ENCODE measurements at regions not wholly inside any gene's neighbourhood (a gene's known extent, or its start where the extent isn't known, plus 50 kb on each side); places are given as distances from the start of the nearest gene placed in this dataset.

- no peak overlapping the region for H4K91ac ChIP-seq (ENCODE audit: insufficient read depth, low read depth, low read length)
- no peak overlapping the region for H2BK5ac ChIP-seq (ENCODE audit: low read depth, low read length, poor library complexity, severe bottlenecking)
- H3K9me1 ChIP-seq (ENCODE audit: insufficient read depth, low read length) = no peaks in the 10 kb centered on the region
- no peak overlapping the region for H3K56ac ChIP-seq (ENCODE audit: extremely low read depth, insufficient read depth, low read length)
- H2BK120ac ChIP-seq (ENCODE audit: low read depth, low read length) = no peak overlapping the region
- no peak overlapping the region for H3K9ac ChIP-seq (ENCODE audit: low read depth, low read length)
- 30% methylated on average over 2 of the region's 14 CpGs; no CpG with 5 or more reads in 1 of the 2 experiments for WGBS, 2 experiments (ENCODE audit: extremely low coverage in 2 of 2, insufficient read length in 1 of 2)
- no peak overlapping the region for H3K23ac ChIP-seq (ENCODE audit: low read depth, low read length)
- H2AK9ac ChIP-seq (replicated peaks; ENCODE audit: low read depth, low read length, poor library complexity) = no peak overlapping the region
- intact Hi-C loops (cut with micrococcal nuclease) = no loop called here
- no peaks in the 10 kb centered on the region for H3K27me3 ChIP-seq (ENCODE audit: control insufficient read depth, insufficient read depth, low read length)
- no peak overlapping the region for H4K8ac ChIP-seq (ENCODE audit: low read depth in 2 of 2, low read length in 2 of 2)
- H3K79me1 ChIP-seq (ENCODE audit: low read depth in 1 of 2, low read length in 2 of 2) = no peaks in the 10 kb centered on the region
- no peak overlapping the region for H2BK20ac ChIP-seq (ENCODE audit: low read depth, low read length)
- no peak overlapping the region for H2AFZ ChIP-seq (replicated peaks; ENCODE audit: low read length, poor library complexity)
- H3K36me3 ChIP-seq (ENCODE audit: control insufficient read depth, insufficient read depth, low read length) = no peaks in the 10 kb centered on the region
- no TSS peak for BruUV-seq (replicated peaks)
- H3K4ac ChIP-seq (ENCODE audit: low read depth, low read length) = no peak overlapping the region
- no peak overlapping the region for H4K5ac ChIP-seq (ENCODE audit: low read depth, low read length)
- ChIA-PET CTCF (no interaction called here), POLR2A (ENCODE audit: unreplicated experiment) (no interaction called here)
- H3K18ac ChIP-seq (ENCODE audit: low read depth, low read length) = no peak overlapping the region
- no peaks in the 10 kb centered on the region for H4K20me1 ChIP-seq (ENCODE audit: insufficient read depth, low read length)
- no peak overlapping the region for H3K14ac ChIP-seq (replicated peaks; ENCODE audit: low read depth, low read length)
- no peak overlapping the region for H2BK15ac ChIP-seq (ENCODE audit: low read depth, low read length)
- no peak overlapping the region for H3K4me3 ChIP-seq (ENCODE audit: insufficient read depth, low read depth, low read length)
- TF ChIP-seq NFE2L2 (IDR thresholded peaks at IDR 0.05; ENCODE audit: low read depth, low read length) = no peak
- TF ChIP-seq FOS (IDR thresholded peaks at IDR 0.05; ENCODE audit: low read depth, low read length) = no peak
- no peak for TF ChIP-seq CHD1 (IDR thresholded peaks at IDR 0.05; ENCODE audit: low read depth, low read length)
- no peak for TF ChIP-seq RAD21 (IDR thresholded peaks at IDR 0.05; ENCODE audit: low read length)
- no peak for TF ChIP-seq SMC3 (IDR thresholded peaks at IDR 0.05; ENCODE audit: low read depth, low read length)
- no peak for TF ChIP-seq ELK1 (IDR thresholded peaks at IDR 0.05; ENCODE audit: borderline replicate concordance, low read depth, low read length)
- no peak for TF ChIP-seq POLR2A (IDR thresholded peaks at IDR 0.05; ENCODE audit: low read depth, low read length)
- TF ChIP-seq MXI1 (IDR thresholded peaks at IDR 0.05; ENCODE audit: borderline replicate concordance, low read depth, low read length) = no peak
- TF ChIP-seq MAFK (IDR thresholded peaks at IDR 0.05; ENCODE audit: low read depth, low read length) = no peak
- TF ChIP-seq MAZ (IDR thresholded peaks at IDR 0.05; ENCODE audit: borderline replicate concordance, low read depth, low read length) = no peak
- no peak for TF ChIP-seq RCOR1 (IDR thresholded peaks at IDR 0.05; ENCODE audit: insufficient replicate concordance, low read length)
- no peak for TF ChIP-seq BHLHE40 (IDR thresholded peaks at IDR 0.05; ENCODE audit: low read depth, low read length)
- no peak for TF ChIP-seq USF2 (IDR thresholded peaks at IDR 0.05; ENCODE audit: low read depth, low read length)
- TF ChIP-seq RFX5 (IDR thresholded peaks at IDR 0.05; ENCODE audit: low read depth, low read length) = no peak
- H3K9me3 ChIP-seq (ENCODE audit: control insufficient read depth, insufficient read depth, low read length) = peaks cover 76% of the 10 kb centered on the region
- no peak for DNase-seq
- dilution Hi-C loops (cut with HindIII; ENCODE audit: low sequenced_read_pairs, unreplicated experiment) = no loop called here
- H3K4me2 ChIP-seq (ENCODE audit: low read depth, low read length) = no peak overlapping the region
- ATAC-seq (ENCODE audit: low read depth) = no peak
- in situ Hi-C loops (cut with MboI; ENCODE audit: low sequenced_read_pairs) = no loop called here
- no peaks in the 10 kb centered on the region for H3K4me1 ChIP-seq (ENCODE audit: control insufficient read depth, insufficient read depth, low read length)
- H2AK5ac ChIP-seq (ENCODE audit: low read depth, low read length) = no peak overlapping the region
- H3K27ac ChIP-seq (ENCODE audit: insufficient read depth, low read length) = no peak overlapping the region
Observed at GRCh38 chr22:48894804-48895250, 932.8 kb downstream of the BRD1 start.

Measured in IMR-90 (cell line).